GM12878 (cell line): ENCODE measurements at regions not wholly inside any gene's neighbourhood (a gene's known extent, or its start where the extent isn't known, plus 50 kb on each side); places are given as distances from the start of the nearest gene placed in this dataset.

Source experiments
- EED ChIP-seq: sonication (generic); IDR thresholded peaks from 2 replicates; pipeline ENCODE4 v1.6.1; 2016; ENCODE audit warnings: antibody characterized with exemption, low read depth
- FOS ChIP-seq: IDR thresholded peaks from 3 replicates; pipeline ENCODE4 v1.6.1; 2011; ENCODE audit warnings: borderline replicate concordance; ENCODE audit not compliant: insufficient read length; ENCODE audit errors: extremely low read depth
- JUNB ChIP-seq: IDR thresholded peaks from 2 replicates; pipeline ENCODE4 v1.6.1; 2016; ENCODE audit warnings: antibody characterized with exemption, mild to moderate bottlenecking
- LARP7 ChIP-seq: fragments of 450-650 bp; IDR thresholded peaks from 2 replicates; pipeline ENCODE4 v1.6.1; 2017; ENCODE audit warnings: mild to moderate bottlenecking
- MYB ChIP-seq: fragments of 150-350 bp; IDR thresholded peaks from 2 replicates; pipeline ENCODE4 v1.6.1; 2014; ENCODE audit warnings: mild to moderate bottlenecking, low read depth, low read length, borderline replicate concordance
- NFYA ChIP-seq: IDR thresholded peaks from 2 replicates; pipeline ENCODE4 v1.6.1; 2011; ENCODE audit warnings: low read depth, mild to moderate bottlenecking, low read length, improper control_type of control experiment, borderline replicate concordance
- NR2C1 ChIP-seq: fragments of 450-650 bp; IDR thresholded peaks from 2 replicates; pipeline ENCODE4 v1.6.1; 2017; ENCODE audit warnings: antibody characterized with exemption, mild to moderate bottlenecking, moderate library complexity
- NRF1 ChIP-seq: conservative IDR thresholded peaks from 2 replicates; pipeline ENCODE4 v1.6.1; 2011; ENCODE audit warnings: mild to moderate bottlenecking, low read depth, low read length, improper control_type of control experiment
- PAX5 ChIP-seq: IDR thresholded peaks from 2 replicates; pipeline ENCODE4 v1.6.1; 2011; ENCODE audit warnings: low read depth, low read length, borderline replicate concordance
- POLR2AphosphoS5 ChIP-seq: IDR thresholded peaks from 2 replicates; pipeline ENCODE4 v1.6.1; 2011; ENCODE audit warnings: mild to moderate bottlenecking, low read length, inconsistent platforms
- RELA ChIP-seq: fragments of 450-650 bp; IDR thresholded peaks from 2 replicates; pipeline ENCODE4 v1.8.0; 2014; ENCODE audit warnings: borderline replicate concordance; ENCODE audit not compliant: partially characterized antibody
- SIN3A ChIP-seq: IDR thresholded peaks from 2 replicates; pipeline ENCODE4 v1.6.1; 2012; ENCODE audit warnings: low read depth, low read length, improper control_type of control experiment
- SRF ChIP-seq, 2 experiments: IDR thresholded peaks; 2 replicates each; pipeline ENCODE4 v1.6.1; 2011; ENCODE audit warnings: low read depth in 2 of 2, low read length in 2 of 2, mild to moderate bottlenecking in 1 of 2, moderate library complexity in 1 of 2
- TARDBP ChIP-seq: IDR thresholded peaks from 2 replicates; pipeline ENCODE4 v1.6.1; 2016; ENCODE audit warnings: borderline replicate concordance
- TCF12 ChIP-seq: IDR thresholded peaks from 2 replicates; pipeline ENCODE4 v1.6.1; 2011; ENCODE audit warnings: low read depth, mild to moderate bottlenecking, low read length
- ZNF24 ChIP-seq: fragments of 450-650 bp; IDR thresholded peaks from 2 replicates; pipeline ENCODE4 v1.6.1; 2017; ENCODE audit warnings: antibody characterized with exemption, mild to moderate bottlenecking
- TF ChIP-seq, protein P1 (sequence below): IDR thresholded peaks from 2 replicates; pipeline ENCODE4 v1.6.1; 2011; ENCODE audit warnings: low read depth, low read length, improper control_type of control experiment, borderline replicate concordance
- TF ChIP-seq, protein P2 (sequence below): IDR thresholded peaks from 2 replicates; pipeline ENCODE4 v1.6.1; 2012; ENCODE audit warnings: low read depth, low read length, improper control_type of control experiment
- TF ChIP-seq, protein P3 (sequence below): fragments of 150-350 bp; IDR thresholded peaks from 2 replicates; pipeline ENCODE4 v1.6.1; 2016; ENCODE audit warnings: low read depth, low read length
- TF ChIP-seq, protein P4 (sequence below): fragments of 450-650 bp; IDR thresholded peaks from 2 replicates; pipeline ENCODE4 v1.6.1; 2017; ENCODE audit warnings: mild to moderate bottlenecking

DNA sequence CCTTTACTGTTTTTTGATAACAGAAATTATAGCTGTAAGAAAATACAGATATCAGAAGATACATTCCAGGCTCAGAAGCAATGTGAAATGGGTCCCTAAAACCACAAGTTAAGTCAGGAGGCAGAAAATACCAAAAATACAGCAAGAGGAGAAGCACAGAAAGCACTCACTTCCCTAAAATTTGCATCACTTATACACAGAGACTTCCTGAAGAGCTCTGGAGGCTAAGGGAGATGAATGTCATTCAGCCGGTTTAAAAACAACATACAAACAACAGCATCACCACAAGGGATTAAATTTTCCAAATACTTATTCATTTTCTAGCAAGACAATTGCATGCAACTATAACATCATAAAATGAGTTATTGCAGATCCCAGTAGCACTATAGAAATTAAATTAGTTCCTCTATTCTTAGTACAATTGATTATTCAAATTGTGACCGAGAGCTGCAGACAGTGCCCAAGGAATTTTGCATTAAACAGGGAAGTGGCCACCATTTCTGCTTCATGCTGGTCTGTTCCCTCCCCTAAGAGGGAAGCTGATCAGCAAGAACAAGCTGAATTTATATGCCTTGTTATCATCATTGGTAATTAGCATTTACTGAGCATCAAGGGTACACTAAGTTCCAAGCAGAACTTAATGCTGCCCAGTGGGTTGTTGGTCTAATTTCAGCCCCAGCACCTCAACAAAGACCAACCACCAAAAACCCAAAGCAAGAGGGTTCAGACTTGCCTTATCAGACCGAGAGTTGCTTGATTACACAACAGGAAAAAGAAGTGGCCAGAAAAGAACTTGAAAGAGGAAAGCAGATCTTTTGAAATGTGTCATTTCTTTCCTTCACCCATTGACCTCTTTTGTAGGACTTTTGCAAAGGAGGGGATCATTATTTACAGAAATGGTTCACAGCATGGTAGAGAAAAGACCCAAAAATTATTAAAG, 140.7 kb downstream of the KCTD12 start (continued):
- TF ChIP-seq, protein P1, sequence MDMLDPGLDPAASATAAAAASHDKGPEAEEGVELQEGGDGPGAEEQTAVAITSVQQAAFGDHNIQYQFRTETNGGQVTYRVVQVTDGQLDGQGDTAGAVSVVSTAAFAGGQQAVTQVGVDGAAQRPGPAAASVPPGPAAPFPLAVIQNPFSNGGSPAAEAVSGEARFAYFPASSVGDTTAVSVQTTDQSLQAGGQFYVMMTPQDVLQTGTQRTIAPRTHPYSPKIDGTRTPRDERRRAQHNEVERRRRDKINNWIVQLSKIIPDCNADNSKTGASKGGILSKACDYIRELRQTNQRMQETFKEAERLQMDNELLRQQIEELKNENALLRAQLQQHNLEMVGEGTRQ, result no peak
- TF ChIP-seq PAX5 (peak; percentile 29; the same call in 1 of the 2 replicates), NRF1 (no peak), SRF (IDR thresholded peaks at IDR 0.05; ENCODE audit: low read depth in 2 of 2, low read length in 2 of 2) (no peak), TARDBP (no peak), LARP7 (no peak), ZNF24 (no peak), JUNB (peak; percentile 91), NR2C1 (no peak), FOS (no peak), SIN3A (no peak), TCF12 (no peak), RELA (no peak), EED (peak; percentile 64), POLR2AphosphoS5 (no peak), MYB (no peak), NFYA (no peak)
- TF ChIP-seq, protein P2, sequence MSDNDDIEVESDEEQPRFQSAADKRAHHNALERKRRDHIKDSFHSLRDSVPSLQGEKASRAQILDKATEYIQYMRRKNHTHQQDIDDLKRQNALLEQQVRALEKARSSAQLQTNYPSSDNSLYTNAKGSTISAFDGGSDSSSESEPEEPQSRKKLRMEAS, result no peak
- TF ChIP-seq, protein P3, sequence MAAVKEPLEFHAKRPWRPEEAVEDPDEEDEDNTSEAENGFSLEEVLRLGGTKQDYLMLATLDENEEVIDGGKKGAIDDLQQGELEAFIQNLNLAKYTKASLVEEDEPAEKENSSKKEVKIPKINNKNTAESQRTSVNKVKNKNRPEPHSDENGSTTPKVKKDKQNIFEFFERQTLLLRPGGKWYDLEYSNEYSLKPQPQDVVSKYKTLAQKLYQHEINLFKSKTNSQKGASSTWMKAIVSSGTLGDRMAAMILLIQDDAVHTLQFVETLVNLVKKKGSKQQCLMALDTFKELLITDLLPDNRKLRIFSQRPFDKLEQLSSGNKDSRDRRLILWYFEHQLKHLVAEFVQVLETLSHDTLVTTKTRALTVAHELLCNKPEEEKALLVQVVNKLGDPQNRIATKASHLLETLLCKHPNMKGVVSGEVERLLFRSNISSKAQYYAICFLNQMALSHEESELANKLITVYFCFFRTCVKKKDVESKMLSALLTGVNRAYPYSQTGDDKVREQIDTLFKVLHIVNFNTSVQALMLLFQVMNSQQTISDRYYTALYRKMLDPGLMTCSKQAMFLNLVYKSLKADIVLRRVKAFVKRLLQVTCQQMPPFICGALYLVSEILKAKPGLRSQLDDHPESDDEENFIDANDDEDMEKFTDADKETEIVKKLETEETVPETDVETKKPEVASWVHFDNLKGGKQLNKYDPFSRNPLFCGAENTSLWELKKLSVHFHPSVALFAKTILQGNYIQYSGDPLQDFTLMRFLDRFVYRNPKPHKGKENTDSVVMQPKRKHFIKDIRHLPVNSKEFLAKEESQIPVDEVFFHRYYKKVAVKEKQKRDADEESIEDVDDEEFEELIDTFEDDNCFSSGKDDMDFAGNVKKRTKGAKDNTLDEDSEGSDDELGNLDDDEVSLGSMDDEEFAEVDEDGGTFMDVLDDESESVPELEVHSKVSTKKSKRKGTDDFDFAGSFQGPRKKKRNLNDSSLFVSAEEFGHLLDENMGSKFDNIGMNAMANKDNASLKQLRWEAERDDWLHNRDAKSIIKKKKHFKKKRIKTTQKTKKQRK, result no peak
- TF ChIP-seq, protein P4, sequence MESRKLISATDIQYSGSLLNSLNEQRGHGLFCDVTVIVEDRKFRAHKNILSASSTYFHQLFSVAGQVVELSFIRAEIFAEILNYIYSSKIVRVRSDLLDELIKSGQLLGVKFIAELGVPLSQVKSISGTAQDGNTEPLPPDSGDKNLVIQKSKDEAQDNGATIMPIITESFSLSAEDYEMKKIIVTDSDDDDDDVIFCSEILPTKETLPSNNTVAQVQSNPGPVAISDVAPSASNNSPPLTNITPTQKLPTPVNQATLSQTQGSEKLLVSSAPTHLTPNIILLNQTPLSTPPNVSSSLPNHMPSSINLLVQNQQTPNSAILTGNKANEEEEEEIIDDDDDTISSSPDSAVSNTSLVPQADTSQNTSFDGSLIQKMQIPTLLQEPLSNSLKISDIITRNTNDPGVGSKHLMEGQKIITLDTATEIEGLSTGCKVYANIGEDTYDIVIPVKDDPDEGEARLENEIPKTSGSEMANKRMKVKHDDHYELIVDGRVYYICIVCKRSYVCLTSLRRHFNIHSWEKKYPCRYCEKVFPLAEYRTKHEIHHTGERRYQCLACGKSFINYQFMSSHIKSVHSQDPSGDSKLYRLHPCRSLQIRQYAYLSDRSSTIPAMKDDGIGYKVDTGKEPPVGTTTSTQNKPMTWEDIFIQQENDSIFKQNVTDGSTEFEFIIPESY, result no peak
